Uterus (tissue), 3 donors: ENCODE measurements at regions not wholly inside any gene's neighbourhood (a gene's known extent, or its start where the extent isn't known, plus 50 kb on each side); places are given as distances from the start of the nearest gene placed in this dataset.

Experiments
- DNase-seq, 2 donors: peaks; one replicate each; pipeline ENCODE4 v3.0.0-alpha.2; 2019 to 2020
- H3K27ac ChIP-seq, 2 donors: fragments of 200-600 bp; sonication (generic); 1 replicate in 1 of 2; 2 replicates in 1 of 2; pipeline ENCODE4 v1.5.1; 2016 to 2018
- H3K27me3 ChIP-seq, 2 donors: fragments of 200-600 bp; sonication (generic); one replicate each; pipeline ENCODE4 v1.5.1; 2018 to 2019; ENCODE audit warnings: control low read depth in 1 of 2
- H3K36me3 ChIP-seq, 2 donors: fragments of 200-600 bp; sonication (generic); one replicate each; pipeline ENCODE4 v1.5.1; 2019; ENCODE audit warnings: control low read depth in 1 of 2
- H3K4me1 ChIP-seq, 2 donors: fragments of 200-600 bp; sonication (generic); one replicate each; pipeline ENCODE4 v1.5.1; 2018 to 2019; ENCODE audit warnings: control low read depth in 1 of 2
- H3K4me3 ChIP-seq, 2 donors: fragments of 200-600 bp; sonication (generic); 1 replicate in 1 of 2; 2 replicates in 1 of 2; pipeline ENCODE4 v1.5.1; 2018 to 2019; ENCODE audit warnings: mild to moderate bottlenecking in 1 of 2
- H3K9me3 ChIP-seq, 2 donors: fragments of 200-600 bp; sonication (generic); one replicate each; pipeline ENCODE4 v1.5.1; 2019; ENCODE audit warnings: control low read depth in 1 of 2
- POLR2A ChIP-seq, 2 donors: fragments of 450-650 bp; IDR thresholded peaks; one replicate each; pipeline ENCODE4 v1.6.1; 2016; ENCODE audit warnings: antibody characterized with exemption in 2 of 2, mild to moderate bottlenecking in 1 of 2, moderate library complexity in 1 of 2
- intact Hi-C: fragments of 100-400 bp; cut with DNase I; formaldehyde crosslinking; loops from one replicate; pipeline ENCODE4 v1.15.1; 2023; ENCODE audit warnings: low total_unique reads
- TF ChIP-seq, protein P1 (sequence below), 4 experiments: fragments of 200-600 bp in 2 of 4; fragments of 450-650 bp in 2 of 4; sonication (generic) in 2 of 4; IDR thresholded peaks; one replicate each; pipeline ENCODE4 v1.5.1; 2016 to 2019; ENCODE audit warnings: antibody characterized with exemption in 4 of 4, mild to moderate bottlenecking in 2 of 4, moderate library complexity in 1 of 4
- donor health status: DM: yes; HTN: yes; CAD: no.

DNA sequence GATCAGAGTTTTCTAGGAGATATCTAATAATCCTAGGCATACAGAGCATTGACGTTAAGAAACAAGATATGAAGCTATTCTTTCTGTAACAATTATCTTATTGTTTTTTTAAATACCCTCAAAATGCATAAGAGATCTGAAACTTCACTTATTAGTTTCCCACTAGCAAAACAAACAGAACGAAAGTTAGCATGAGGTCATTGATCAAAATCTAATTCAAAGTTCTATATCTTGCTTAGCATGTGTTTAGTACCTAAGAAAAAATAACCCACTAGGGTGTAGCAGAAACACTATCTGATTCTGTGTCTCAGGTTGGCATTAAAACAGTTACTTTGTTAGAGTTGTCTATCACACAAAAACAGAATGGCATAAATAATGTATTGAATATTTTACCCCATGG lies 1288.4 kb downstream of the EPHA7 start:
- intact Hi-C loops = no loop called here
- Histone ChIP-seq H3K27ac (no peak overlapping the region), H3K27me3 (no peaks in the 10 kb centered on the region), H3K4me1 (no peaks in the 10 kb centered on the region), H3K36me3 (no peaks in the 10 kb centered on the region), H3K9me3 (no peaks in the 10 kb centered on the region), H3K4me3 (no peak overlapping the region)
- TF ChIP-seq POLR2A (IDR thresholded peaks at IDR 0.05) = no peak
- TF ChIP-seq, protein P1, sequence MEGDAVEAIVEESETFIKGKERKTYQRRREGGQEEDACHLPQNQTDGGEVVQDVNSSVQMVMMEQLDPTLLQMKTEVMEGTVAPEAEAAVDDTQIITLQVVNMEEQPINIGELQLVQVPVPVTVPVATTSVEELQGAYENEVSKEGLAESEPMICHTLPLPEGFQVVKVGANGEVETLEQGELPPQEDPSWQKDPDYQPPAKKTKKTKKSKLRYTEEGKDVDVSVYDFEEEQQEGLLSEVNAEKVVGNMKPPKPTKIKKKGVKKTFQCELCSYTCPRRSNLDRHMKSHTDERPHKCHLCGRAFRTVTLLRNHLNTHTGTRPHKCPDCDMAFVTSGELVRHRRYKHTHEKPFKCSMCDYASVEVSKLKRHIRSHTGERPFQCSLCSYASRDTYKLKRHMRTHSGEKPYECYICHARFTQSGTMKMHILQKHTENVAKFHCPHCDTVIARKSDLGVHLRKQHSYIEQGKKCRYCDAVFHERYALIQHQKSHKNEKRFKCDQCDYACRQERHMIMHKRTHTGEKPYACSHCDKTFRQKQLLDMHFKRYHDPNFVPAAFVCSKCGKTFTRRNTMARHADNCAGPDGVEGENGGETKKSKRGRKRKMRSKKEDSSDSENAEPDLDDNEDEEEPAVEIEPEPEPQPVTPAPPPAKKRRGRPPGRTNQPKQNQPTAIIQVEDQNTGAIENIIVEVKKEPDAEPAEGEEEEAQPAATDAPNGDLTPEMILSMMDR (IDR thresholded peaks at IDR 0.05) = no peak
- DNase-seq = no peak

DNA sequence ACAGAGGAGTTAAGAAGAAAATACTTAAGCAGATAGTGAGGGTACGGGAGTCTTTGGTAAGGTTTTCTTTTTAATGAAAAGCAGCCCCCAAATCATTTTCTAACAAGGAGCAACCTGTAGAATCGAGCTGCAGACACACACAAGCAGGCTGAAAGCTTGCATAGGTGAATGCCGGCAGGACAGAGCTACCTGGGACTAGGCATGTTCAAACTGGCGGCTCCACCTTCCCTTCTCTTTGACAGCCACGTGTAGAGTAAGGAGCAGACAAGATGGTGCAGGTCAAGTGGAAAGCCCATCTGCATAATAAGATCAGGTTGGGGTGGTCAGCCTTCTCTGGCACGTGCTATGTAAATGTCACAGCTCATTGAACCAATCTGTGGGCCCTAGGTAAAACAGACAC lies 1292.4 kb downstream of the EPHA7 start:
- H3K4me3 ChIP-seq = no peak overlapping the region
- no peaks in the 10 kb centered on the region for H3K27me3 ChIP-seq
- H3K36me3 ChIP-seq = no peaks in the 10 kb centered on the region
- H3K27ac ChIP-seq = no peak overlapping the region
- no peak for DNase-seq
- intact Hi-C loops = no loop called here
- TF ChIP-seq POLR2A (IDR thresholded peaks at IDR 0.05) = no peak
- TF ChIP-seq, protein P1 (IDR thresholded peaks at IDR 0.05) = no peak
- H3K9me3 ChIP-seq = no peaks in the 10 kb centered on the region
- no peaks in the 10 kb centered on the region for H3K4me1 ChIP-seq

DNA sequence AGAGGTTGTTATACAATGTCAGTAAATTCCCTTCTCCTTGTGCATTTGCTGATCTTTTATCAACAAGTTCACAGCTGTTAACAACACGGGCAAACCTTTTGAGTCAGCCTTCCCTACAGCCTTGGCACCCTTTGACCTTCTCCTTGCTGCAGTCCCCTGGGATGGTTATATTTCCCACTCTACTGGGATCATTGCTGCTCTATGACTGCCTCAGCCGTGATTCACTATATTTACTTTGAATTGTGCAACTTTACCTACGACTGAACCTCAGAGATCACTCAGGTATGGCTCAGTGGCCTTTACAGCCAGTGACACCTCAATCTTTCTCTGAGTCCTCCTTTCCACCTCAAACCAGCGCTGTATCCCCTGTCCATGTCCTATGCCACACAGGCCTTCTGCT lies 1293.3 kb downstream of the EPHA7 start:
- H3K36me3 ChIP-seq = no peaks in the 10 kb centered on the region
- intact Hi-C loops = no loop called here
- TF ChIP-seq, protein P1 (IDR thresholded peaks at IDR 0.05) = no peak
- TF ChIP-seq POLR2A (IDR thresholded peaks at IDR 0.05) = no peak
- H3K27ac ChIP-seq = no peak overlapping the region
- H3K4me3 ChIP-seq = no peak overlapping the region
- H3K27me3 ChIP-seq = no peaks in the 10 kb centered on the region
- no peak for DNase-seq
- H3K9me3 ChIP-seq = no peaks in the 10 kb centered on the region
- H3K4me1 ChIP-seq = no peaks in the 10 kb centered on the region

DNA sequence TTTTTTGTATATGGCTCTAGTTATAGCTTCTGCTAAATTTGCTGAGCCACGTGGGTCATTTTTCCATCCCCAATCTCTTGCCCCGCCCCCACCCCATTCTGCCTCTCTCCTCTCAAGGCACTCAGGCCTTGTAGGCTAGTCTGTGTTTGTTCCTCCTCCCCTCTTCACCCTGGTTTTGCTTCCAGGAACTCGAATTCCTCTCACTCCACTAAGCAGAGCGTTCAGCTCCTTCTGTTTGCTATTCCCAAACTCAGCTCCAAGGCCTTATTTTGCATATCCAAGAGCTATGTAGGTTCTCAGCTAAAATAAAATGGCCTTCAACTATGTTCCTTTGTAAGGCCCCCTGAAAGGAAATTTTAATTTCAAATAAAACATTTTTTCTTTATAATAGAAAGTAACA lies 1293.7 kb downstream of the EPHA7 start:
- TF ChIP-seq, protein P1 (IDR thresholded peaks at IDR 0.05) = no peak
- no peak for TF ChIP-seq POLR2A (IDR thresholded peaks at IDR 0.05)

DNA sequence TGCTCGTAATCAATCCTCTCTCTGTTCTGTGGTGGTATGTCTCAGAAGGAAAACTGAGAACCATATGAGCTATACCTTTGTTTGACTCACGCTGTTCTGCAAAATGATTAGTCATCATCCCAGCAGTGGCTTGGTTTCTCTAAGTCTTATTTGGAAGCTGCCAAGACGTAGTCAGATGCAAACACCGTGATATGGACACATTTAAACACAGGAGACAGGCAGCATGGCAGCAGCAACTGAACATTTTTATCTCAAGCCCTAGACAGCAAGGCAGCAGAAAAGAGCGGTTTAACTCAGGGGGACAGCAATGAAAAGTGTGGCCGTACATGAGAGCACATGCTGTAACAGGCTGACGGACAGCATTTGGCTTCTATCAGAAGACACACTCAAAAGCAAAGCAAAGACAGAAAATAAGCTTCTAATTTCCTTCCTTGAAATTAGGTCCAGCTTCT lies 1295.1 kb downstream of the EPHA7 start:
- TF ChIP-seq, protein P1 (IDR thresholded peaks at IDR 0.05) = no peak
- TF ChIP-seq POLR2A (IDR thresholded peaks at IDR 0.05) = no peak
- Histone ChIP-seq H3K27ac (no peak overlapping the region), H3K4me3 (no peak overlapping the region), H3K4me1 (no peaks in the 10 kb centered on the region), H3K27me3 (no peaks in the 10 kb centered on the region), H3K9me3 (no peaks in the 10 kb centered on the region), H3K36me3 (no peaks in the 10 kb centered on the region)
- intact Hi-C loops = no loop called here
- DNase-seq = no peak

More for the DNA sequence above, 1293.7 kb downstream of the EPHA7 start:
- intact Hi-C loops = no loop called here
- Histone ChIP-seq H3K27ac (no peak overlapping the region), H3K27me3 (no peaks in the 10 kb centered on the region), H3K9me3 (no peaks in the 10 kb centered on the region), H3K4me1 (no peaks in the 10 kb centered on the region), H3K36me3 (no peaks in the 10 kb centered on the region), H3K4me3 (no peak overlapping the region)
- DNase-seq = no peak
